Tibial artery (tissue), 4 donors: ENCODE measurements at regions not wholly inside any gene's neighbourhood (a gene's known extent, or its start where the extent isn't known, plus 50 kb on each side); places are given as distances from the start of the nearest gene placed in this dataset.

ENCODE experiments used
- DNase-seq, 2 donors: peaks; one replicate each; pipeline ENCODE4 v3.0.0-alpha.2; 2019
- H3K27ac ChIP-seq, 2 donors: fragments of 200-600 bp; sonication (generic) in 1 of 2; 1 replicate in 1 of 2; 2 replicates in 1 of 2; pipeline ENCODE4 v1.5.1; 2018 to 2019; ENCODE audit warnings: mild to moderate bottlenecking in 1 of 2
- H3K27me3 ChIP-seq, 2 donors: fragments of 200-600 bp; sonication (generic) in 1 of 2; one replicate each; pipeline versions ENCODE4 v1.5.1 to v1.6.0; 2016 to 2019
- H3K36me3 ChIP-seq, 3 donors: fragments of 200-600 bp; sonication (generic) in 2 of 3; one replicate each; pipeline ENCODE4 v1.5.1; 2016 to 2019; ENCODE audit warnings: mild to moderate bottlenecking in 2 of 3
- H3K4me1 ChIP-seq, 4 donors: fragments of 200-600 bp; sonication (generic) in 2 of 4; 1 replicate in 3 of 4; 2 replicates in 1 of 4; pipeline ENCODE4 v1.5.1; 2016 to 2019
- H3K4me3 ChIP-seq, 2 donors: fragments of 200-600 bp; sonication (generic) in 1 of 2; 1 replicate in 1 of 2; 2 replicates in 1 of 2; pipeline ENCODE4 v1.5.1; 2018 to 2019; ENCODE audit warnings: mild to moderate bottlenecking in 2 of 2
- H3K9me3 ChIP-seq, 3 donors: fragments of 200-600 bp; sonication (generic) in 1 of 3; one replicate each; pipeline ENCODE4 v1.5.1; 2016 to 2019
- intact Hi-C: fragments of 100-400 bp; cut with DNase I; formaldehyde crosslinking; loops from one replicate; pipeline ENCODE4 v1.15.0; 2023; ENCODE audit warnings: low total_unique reads
- TF ChIP-seq, protein P1 (sequence below), 2 experiments: fragments of 200-600 bp in 1 of 2; fragments of 450-650 bp in 1 of 2; IDR thresholded peaks; one replicate each; pipeline ENCODE4 v1.5.1; 2017 to 2019; ENCODE audit warnings: antibody characterized with exemption in 2 of 2, mild to moderate bottlenecking in 1 of 2, moderate library complexity in 1 of 2

DNA sequence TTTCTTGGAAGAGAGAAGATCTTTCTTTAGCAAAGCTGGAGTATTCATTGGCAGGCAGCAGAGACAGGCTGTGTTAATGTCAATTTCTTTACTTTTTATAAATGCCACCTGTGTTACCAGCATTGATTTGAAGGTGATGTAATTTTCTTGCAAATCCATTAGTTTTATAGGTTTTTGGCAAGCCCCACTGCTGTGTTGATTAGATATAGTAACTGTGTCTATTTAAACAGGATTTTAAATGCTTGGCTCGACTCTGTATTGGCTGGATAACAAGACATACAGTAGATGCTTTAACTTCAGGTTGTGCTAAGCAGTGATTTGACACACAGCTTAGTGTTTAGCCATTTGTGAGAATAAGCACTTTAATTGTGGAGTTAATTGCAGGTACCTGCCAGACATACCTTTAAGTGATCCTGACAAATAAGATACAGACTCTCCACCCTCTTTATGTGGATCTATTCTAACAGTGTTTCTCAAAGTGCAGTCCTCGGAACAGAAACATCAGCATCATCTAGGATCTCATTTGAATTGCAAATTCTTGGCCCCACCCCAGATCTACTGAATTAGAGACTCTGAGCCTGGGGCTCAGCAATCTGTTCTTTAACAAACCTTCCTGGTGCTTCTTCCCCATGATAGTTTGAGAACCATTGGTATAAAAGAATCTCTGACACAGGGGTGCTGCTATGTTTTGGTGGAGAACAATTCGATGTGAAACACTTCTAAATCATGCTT is 397.5 kb downstream of the HDGFL1 start:
- Histone ChIP-seq H3K27ac (no peak overlapping the region), H3K9me3 (no peaks in the 10 kb centered on the region), H3K36me3 (no peaks in the 10 kb centered on the region), H3K27me3 (no peaks in the 10 kb centered on the region), H3K4me3 (no peak overlapping the region), H3K4me1 (no peaks in the 10 kb centered on the region)
- DNase-seq = no peak
- TF ChIP-seq, protein P1, sequence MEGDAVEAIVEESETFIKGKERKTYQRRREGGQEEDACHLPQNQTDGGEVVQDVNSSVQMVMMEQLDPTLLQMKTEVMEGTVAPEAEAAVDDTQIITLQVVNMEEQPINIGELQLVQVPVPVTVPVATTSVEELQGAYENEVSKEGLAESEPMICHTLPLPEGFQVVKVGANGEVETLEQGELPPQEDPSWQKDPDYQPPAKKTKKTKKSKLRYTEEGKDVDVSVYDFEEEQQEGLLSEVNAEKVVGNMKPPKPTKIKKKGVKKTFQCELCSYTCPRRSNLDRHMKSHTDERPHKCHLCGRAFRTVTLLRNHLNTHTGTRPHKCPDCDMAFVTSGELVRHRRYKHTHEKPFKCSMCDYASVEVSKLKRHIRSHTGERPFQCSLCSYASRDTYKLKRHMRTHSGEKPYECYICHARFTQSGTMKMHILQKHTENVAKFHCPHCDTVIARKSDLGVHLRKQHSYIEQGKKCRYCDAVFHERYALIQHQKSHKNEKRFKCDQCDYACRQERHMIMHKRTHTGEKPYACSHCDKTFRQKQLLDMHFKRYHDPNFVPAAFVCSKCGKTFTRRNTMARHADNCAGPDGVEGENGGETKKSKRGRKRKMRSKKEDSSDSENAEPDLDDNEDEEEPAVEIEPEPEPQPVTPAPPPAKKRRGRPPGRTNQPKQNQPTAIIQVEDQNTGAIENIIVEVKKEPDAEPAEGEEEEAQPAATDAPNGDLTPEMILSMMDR (IDR thresholded peaks at IDR 0.05) = no peak
- intact Hi-C loops = no loop called here

DNA sequence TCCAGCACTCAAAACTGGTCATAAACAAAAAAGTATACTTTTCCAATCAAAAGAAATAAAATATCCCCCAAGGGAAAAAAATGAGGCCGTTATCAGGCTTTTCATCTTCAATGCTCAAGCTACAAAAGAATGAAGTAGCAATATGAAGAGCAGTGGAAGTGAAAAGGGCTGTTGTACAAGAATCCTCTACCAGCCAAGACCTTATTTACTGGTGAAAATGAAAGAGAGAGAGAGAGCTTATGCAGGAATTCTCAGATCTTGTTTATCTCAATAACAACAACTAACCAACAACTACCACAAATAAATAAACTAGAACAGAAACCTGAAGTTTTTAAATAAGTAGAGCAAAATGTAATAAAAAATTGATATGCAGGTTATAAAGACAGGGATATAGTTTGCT is 400.6 kb downstream of the HDGFL1 start:
- Histone ChIP-seq H3K27ac (no peak overlapping the region), H3K27me3 (no peaks in the 10 kb centered on the region), H3K4me3 (no peak overlapping the region), H3K4me1 (no peaks in the 10 kb centered on the region), H3K36me3 (no peaks in the 10 kb centered on the region), H3K9me3 (no peaks in the 10 kb centered on the region)
- intact Hi-C loops = no loop called here
- no peak for DNase-seq
- TF ChIP-seq, protein P1 (IDR thresholded peaks at IDR 0.05) = no peak

DNA sequence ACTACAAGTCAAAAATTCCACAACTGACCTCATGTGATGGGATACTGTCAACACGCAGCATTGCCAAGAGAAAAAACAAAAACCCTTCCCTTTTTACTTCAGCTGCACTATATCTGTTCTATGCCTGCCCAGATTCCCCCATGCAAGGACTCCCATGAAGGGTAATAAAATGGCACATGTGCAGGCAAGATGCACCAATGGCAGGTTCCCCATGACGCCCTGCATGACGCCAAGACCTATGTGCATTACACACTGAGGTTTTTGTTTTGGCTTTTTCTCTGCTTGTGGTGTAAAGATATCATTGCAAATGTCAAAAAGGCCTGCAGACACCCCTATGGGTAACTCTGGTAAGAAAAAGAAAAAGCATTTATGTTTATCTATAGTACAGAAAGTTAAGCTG is 403.4 kb downstream of the HDGFL1 start:
- no peaks in the 10 kb centered on the region for H3K27me3 ChIP-seq
- no peaks in the 10 kb centered on the region for H3K4me1 ChIP-seq
- no peaks in the 10 kb centered on the region for H3K9me3 ChIP-seq
- TF ChIP-seq, protein P1 (IDR thresholded peaks at IDR 0.05) = no peak
- no peak overlapping the region for H3K4me3 ChIP-seq
- H3K36me3 ChIP-seq = no peaks in the 10 kb centered on the region
- DNase-seq = no peak
- intact Hi-C loops = no loop called here
- no peak overlapping the region for H3K27ac ChIP-seq

DNA sequence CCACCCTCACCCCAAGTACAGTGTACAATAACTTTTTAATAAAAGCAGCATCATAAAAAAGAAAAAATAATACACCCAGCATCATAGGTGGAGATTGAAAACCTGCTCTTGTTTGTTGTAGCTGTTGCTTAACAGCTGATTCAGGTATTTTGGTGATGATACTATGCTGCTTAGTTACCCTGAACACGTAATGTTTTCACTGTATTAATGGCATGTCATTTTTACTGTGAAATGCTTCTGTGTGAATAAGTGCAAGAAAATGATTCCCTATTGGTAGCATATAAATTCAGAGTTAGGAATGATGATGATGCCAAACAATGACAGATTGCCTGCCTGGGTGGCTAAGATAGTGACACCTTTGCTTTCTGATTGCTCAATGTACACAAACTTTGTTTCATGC is 405.7 kb downstream of the HDGFL1 start:
- no peaks in the 10 kb centered on the region for H3K27me3 ChIP-seq
- no peak overlapping the region for H3K4me3 ChIP-seq
- no peaks in the 10 kb centered on the region for H3K36me3 ChIP-seq
- no peaks in the 10 kb centered on the region for H3K9me3 ChIP-seq
- no peak overlapping the region for H3K27ac ChIP-seq
- no peak for DNase-seq
- no peaks in the 10 kb centered on the region for H3K4me1 ChIP-seq
- TF ChIP-seq, protein P1 (IDR thresholded peaks at IDR 0.05) = no peak
- intact Hi-C loops = no loop called here

DNA sequence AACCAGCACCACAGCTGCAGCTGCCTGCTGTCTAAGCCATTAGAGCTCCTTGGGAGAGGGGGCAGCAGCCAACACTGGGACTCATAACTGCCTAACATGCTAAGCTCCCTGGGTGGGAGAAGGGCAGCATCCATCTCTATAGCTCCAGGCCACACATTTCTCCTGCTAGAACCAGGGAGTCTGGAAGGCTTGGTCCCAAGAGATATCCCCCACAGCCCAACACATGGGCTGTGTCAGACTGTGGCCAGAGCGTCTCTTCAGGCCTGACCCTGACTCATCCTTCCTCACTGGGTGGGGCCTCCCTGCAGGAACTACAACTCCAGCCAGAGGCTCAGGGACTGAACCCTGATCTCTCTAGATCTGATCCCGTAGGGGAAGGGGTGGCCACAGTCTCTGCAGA is 411.1 kb downstream of the HDGFL1 start:
- Histone ChIP-seq H3K36me3 (no peaks in the 10 kb centered on the region), H3K4me1 (no peaks in the 10 kb centered on the region), H3K27me3 (no peaks in the 10 kb centered on the region), H3K4me3 (no peak overlapping the region), H3K9me3 (no peaks in the 10 kb centered on the region), H3K27ac (no peak overlapping the region)
- no peak for DNase-seq
- intact Hi-C loops = no loop called here
- TF ChIP-seq, protein P1 (IDR thresholded peaks at IDR 0.05) = no peak
